ENCODE measurements at regions not wholly inside any gene's neighbourhood (a gene's known extent, or its start where the extent isn't known, plus 50 kb on each side); places are given as distances from the start of the nearest gene placed in this dataset.
"Not testable (repeated sequence)": the region's sequence is repeated elsewhere in the genome, so short reads cannot be mapped to it uniquely, and the experiment has no call there.

GRCh38 chr6:90676516-90677300 lies 89.8 kb upstream of the MAP3K7 start:
- Histone ChIP-seq H3K4me3 (ENCODE audit: low read depth, low read length) (peak overlapping the region; percentile 39), H3K9ac (ENCODE audit: low read depth, low read length) (no peak overlapping the region), H3K4me1 (ENCODE audit: control insufficient read depth, insufficient read depth, low read length) (peaks cover 19% of the 10 kb centered on the region), H3K9me3 (ENCODE audit: control insufficient read depth, insufficient read depth, low read length) (no peaks in the 10 kb centered on the region), H3K27me3 (ENCODE audit: control insufficient read depth, insufficient read depth, low read length) (no peaks in the 10 kb centered on the region), H3K36me3 (ENCODE audit: control insufficient read depth, insufficient read depth, low read length) (peaks cover 3% of the 10 kb centered on the region)

DNA sequence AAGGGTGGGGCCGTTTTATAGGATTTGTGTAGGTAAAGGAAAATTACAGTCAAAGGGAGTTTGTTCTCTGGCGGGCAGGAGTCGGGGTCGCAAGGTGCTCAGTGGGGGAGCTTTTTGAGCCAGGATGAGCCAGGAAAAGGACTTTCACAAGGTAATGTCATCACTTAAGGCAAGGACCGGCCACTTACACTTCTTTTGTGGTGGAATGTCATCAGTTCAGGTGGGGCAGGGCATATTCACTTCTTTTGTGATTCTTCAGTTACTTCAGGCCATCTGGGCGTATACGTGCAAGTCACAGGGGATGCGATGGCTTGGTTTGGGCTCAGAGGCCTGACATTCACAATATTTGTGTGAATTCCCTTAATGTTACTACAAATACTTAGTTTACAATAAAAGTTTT lies 88.2 kb upstream of the MAP3K7 start:
- H3K27me3 ChIP-seq (ENCODE audit: control insufficient read depth, insufficient read depth, low read length); H3K9me3 ChIP-seq (ENCODE audit: control insufficient read depth, insufficient read depth, low read length); H3K36me3 ChIP-seq (ENCODE audit: control insufficient read depth, insufficient read depth, low read length): not testable (repeated sequence)
- Histone ChIP-seq H3K4me3 (ENCODE audit: low read depth, low read length) (peak overlapping the region; percentile 45), H3K9ac (ENCODE audit: low read depth, low read length) (peak overlapping the region; percentile 81), H3K4me1 (ENCODE audit: control insufficient read depth, insufficient read depth, low read length) (peaks cover 19% of the 10 kb centered on the region)

DNA sequence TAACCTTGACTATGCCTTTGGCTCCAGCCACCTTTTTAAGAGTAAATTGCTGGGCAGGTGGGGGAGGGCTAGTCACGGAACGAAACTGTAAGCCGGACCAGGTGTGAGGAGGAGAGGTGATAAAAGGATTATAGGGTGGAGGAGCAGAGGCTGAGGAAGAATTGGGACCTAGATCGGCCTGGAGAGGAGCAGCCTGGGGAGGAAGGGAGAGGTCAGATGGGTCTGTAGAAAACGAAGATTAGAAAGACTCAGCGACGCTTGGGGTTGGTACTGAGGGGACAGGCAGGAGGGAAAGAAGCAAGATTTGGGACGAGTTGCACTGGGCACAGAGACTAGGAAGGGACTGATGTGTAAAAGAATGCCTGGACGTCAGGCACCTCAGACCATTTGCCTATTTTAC lies 87.2 kb upstream of the MAP3K7 start:
- not testable (repeated sequence) for H3K9me3 ChIP-seq (ENCODE audit: control insufficient read depth, insufficient read depth, low read length); H3K27me3 ChIP-seq (ENCODE audit: control insufficient read depth, insufficient read depth, low read length); H3K36me3 ChIP-seq (ENCODE audit: control insufficient read depth, insufficient read depth, low read length)
- H3K4me1 ChIP-seq (ENCODE audit: control insufficient read depth, insufficient read depth, low read length): peaks cover 27% of the 10 kb centered on the region
- peak overlapping the region; percentile 45 for H3K4me3 ChIP-seq (ENCODE audit: low read depth, low read length)
- H3K9ac ChIP-seq (ENCODE audit: low read depth, low read length): peak overlapping the region; percentile 81

DNA sequence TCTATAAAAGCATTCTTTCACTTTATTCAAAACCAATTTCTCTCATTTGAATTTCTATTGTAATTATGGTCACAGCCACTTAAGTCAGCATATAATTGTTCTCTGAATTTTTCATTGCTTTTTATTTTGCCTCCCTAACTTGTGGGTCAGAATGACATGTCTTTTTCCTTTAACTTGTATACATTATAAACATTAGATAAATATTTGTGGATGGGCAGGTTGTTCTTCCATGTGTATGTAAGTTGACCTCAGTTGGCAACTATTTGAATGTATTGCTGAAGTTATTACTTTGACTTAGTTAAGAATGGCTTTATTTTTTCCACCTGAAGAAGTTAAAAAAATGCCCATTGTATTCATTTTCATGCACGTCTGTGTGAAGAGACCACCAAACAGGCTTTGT lies 83.0 kb upstream of the MAP3K7 start:
- Histone ChIP-seq H3K9me3 (ENCODE audit: control insufficient read depth, insufficient read depth, low read length) (no peaks in the 10 kb centered on the region), H3K27me3 (ENCODE audit: control insufficient read depth, insufficient read depth, low read length) (no peaks in the 10 kb centered on the region), H3K4me3 (ENCODE audit: low read depth, low read length) (peak overlapping the region; percentile 35), H3K4me1 (ENCODE audit: control insufficient read depth, insufficient read depth, low read length) (peaks cover 11% of the 10 kb centered on the region), H3K36me3 (ENCODE audit: control insufficient read depth, insufficient read depth, low read length) (peaks cover 3% of the 10 kb centered on the region), H3K9ac (ENCODE audit: low read depth, low read length) (no peak overlapping the region)

- Histone ChIP-seq H3K9ac (ENCODE audit: low read depth, low read length) (no peak overlapping the region), H3K4me3 (ENCODE audit: low read depth, low read length) (peak overlapping the region; percentile 35), H3K27me3 (ENCODE audit: control insufficient read depth, insufficient read depth, low read length) (no peaks in the 10 kb centered on the region), H3K9me3 (ENCODE audit: control insufficient read depth, insufficient read depth, low read length) (no peaks in the 10 kb centered on the region), H3K36me3 (ENCODE audit: control insufficient read depth, insufficient read depth, low read length) (peaks cover 3% of the 10 kb centered on the region), H3K4me1 (ENCODE audit: control insufficient read depth, insufficient read depth, low read length) (peaks cover 11% of the 10 kb centered on the region)
Observed at GRCh38 chr6:90669420-90669819, 82.5 kb upstream of the MAP3K7 start.

- H3K9ac ChIP-seq (ENCODE audit: low read depth, low read length): no peak overlapping the region
- peaks cover 11% of the 10 kb centered on the region for H3K4me1 ChIP-seq (ENCODE audit: control insufficient read depth, insufficient read depth, low read length)
- H3K4me3 ChIP-seq (ENCODE audit: low read depth, low read length): no peak overlapping the region
- no peaks in the 10 kb centered on the region for H3K9me3 ChIP-seq (ENCODE audit: control insufficient read depth, insufficient read depth, low read length)
- H3K27me3 ChIP-seq (ENCODE audit: control insufficient read depth, insufficient read depth, low read length): no peaks in the 10 kb centered on the region
- peaks cover 3% of the 10 kb centered on the region for H3K36me3 ChIP-seq (ENCODE audit: control insufficient read depth, insufficient read depth, low read length)
Observed at GRCh38 chr6:90668141-90668540, 81.3 kb upstream of the MAP3K7 start.

DNA sequence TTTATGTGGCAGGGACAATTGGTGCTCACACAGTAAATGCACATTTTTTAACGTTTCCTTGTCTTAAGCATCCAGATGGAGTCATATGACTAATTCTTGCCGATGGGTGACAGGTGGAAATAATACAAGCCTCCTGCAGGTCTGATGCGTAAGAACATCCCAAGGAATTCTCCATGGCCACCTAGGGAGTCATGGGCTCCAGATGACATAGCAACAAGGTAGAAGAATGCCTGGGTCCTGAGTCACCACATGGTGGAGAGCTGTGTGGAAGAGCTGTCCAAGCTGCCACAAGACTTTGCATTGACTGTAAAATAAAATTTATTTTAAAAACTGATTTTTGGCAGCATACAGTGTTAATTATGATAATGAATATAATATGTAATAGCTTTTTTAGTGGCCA lies 77.0 kb upstream of the MAP3K7 start:
- H3K9ac ChIP-seq (ENCODE audit: low read depth, low read length): no peak overlapping the region
- no peaks in the 10 kb centered on the region for H3K9me3 ChIP-seq (ENCODE audit: control insufficient read depth, insufficient read depth, low read length)
- peaks cover under 1% of the 10 kb centered on the region for H3K4me1 ChIP-seq (ENCODE audit: control insufficient read depth, insufficient read depth, low read length)
- no peaks in the 10 kb centered on the region for H3K27me3 ChIP-seq (ENCODE audit: control insufficient read depth, insufficient read depth, low read length)
- H3K4me3 ChIP-seq (ENCODE audit: low read depth, low read length): no peak overlapping the region
- no peaks in the 10 kb centered on the region for H3K36me3 ChIP-seq (ENCODE audit: control insufficient read depth, insufficient read depth, low read length)

GRCh38 chr6:90663106-90663505 lies 76.2 kb upstream of the MAP3K7 start:
- no peaks in the 10 kb centered on the region for H3K4me1 ChIP-seq (ENCODE audit: control insufficient read depth, insufficient read depth, low read length)
- H3K9ac ChIP-seq (ENCODE audit: low read depth, low read length): no peak overlapping the region
- no peaks in the 10 kb centered on the region for H3K36me3 ChIP-seq (ENCODE audit: control insufficient read depth, insufficient read depth, low read length)
- H3K27me3 ChIP-seq (ENCODE audit: control insufficient read depth, insufficient read depth, low read length): no peaks in the 10 kb centered on the region
- no peaks in the 10 kb centered on the region for H3K9me3 ChIP-seq (ENCODE audit: control insufficient read depth, insufficient read depth, low read length)
- no peak overlapping the region for H3K4me3 ChIP-seq (ENCODE audit: low read depth, low read length)

- no peak overlapping the region for H3K4me3 ChIP-seq (ENCODE audit: low read depth, low read length)
- no peaks in the 10 kb centered on the region for H3K27me3 ChIP-seq (ENCODE audit: control insufficient read depth, insufficient read depth, low read length)
- H3K4me1 ChIP-seq (ENCODE audit: control insufficient read depth, insufficient read depth, low read length): no peaks in the 10 kb centered on the region
Observed at GRCh38 chr6:90660931-90661330, 74.1 kb upstream of the MAP3K7 start.

GRCh38 chr6:90658497-90658896 lies 71.6 kb upstream of the MAP3K7 start:
- no peaks in the 10 kb centered on the region for H3K4me1 ChIP-seq (ENCODE audit: control insufficient read depth, insufficient read depth, low read length)
- no peak overlapping the region for H3K4me3 ChIP-seq (ENCODE audit: low read depth, low read length)
- H3K36me3 ChIP-seq (ENCODE audit: control insufficient read depth, insufficient read depth, low read length): no peaks in the 10 kb centered on the region
- H3K9ac ChIP-seq (ENCODE audit: low read depth, low read length): no peak overlapping the region
- H3K9me3 ChIP-seq (ENCODE audit: control insufficient read depth, insufficient read depth, low read length): no peaks in the 10 kb centered on the region
- H3K27me3 ChIP-seq (ENCODE audit: control insufficient read depth, insufficient read depth, low read length): no peaks in the 10 kb centered on the region

More at GRCh38 chr6:90660931-90661330, 74.1 kb upstream of the MAP3K7 start:
- H3K9ac ChIP-seq (ENCODE audit: low read depth, low read length): no peak overlapping the region
- no peaks in the 10 kb centered on the region for H3K9me3 ChIP-seq (ENCODE audit: control insufficient read depth, insufficient read depth, low read length)
- H3K36me3 ChIP-seq (ENCODE audit: control insufficient read depth, insufficient read depth, low read length): no peaks in the 10 kb centered on the region

DNA sequence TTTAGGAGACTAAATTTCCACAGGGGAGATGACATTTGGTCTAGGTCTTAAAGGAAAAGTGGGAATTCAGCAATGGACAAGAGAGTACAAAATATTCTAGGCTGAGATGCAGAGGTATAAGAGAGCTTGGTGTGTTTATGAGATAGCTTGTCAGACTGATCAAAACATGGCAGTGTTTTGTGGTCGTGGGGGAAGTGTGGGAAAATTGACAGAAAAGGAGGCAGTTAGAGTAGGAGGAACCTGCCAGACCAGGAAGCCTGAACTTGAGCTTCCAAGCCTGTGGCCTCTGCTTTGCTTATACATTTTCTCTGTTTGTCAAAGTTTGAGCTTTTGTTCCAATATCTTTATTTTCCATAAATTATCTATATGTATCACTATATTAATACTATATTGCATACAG lies 69.5 kb upstream of the MAP3K7 start:
- no peak overlapping the region for H3K4me3 ChIP-seq (ENCODE audit: low read depth, low read length)
- no peaks in the 10 kb centered on the region for H3K9me3 ChIP-seq (ENCODE audit: control insufficient read depth, insufficient read depth, low read length)
- H3K4me1 ChIP-seq (ENCODE audit: control insufficient read depth, insufficient read depth, low read length): peaks cover 4% of the 10 kb centered on the region
- H3K9ac ChIP-seq (ENCODE audit: low read depth, low read length): no peak overlapping the region
- H3K36me3 ChIP-seq (ENCODE audit: control insufficient read depth, insufficient read depth, low read length): no peaks in the 10 kb centered on the region
- no peaks in the 10 kb centered on the region for H3K27me3 ChIP-seq (ENCODE audit: control insufficient read depth, insufficient read depth, low read length)

GRCh38 chr6:90654806-90655205 lies 67.9 kb upstream of the MAP3K7 start:
- H3K9me3 ChIP-seq (ENCODE audit: control insufficient read depth, insufficient read depth, low read length): no peaks in the 10 kb centered on the region
- no peaks in the 10 kb centered on the region for H3K36me3 ChIP-seq (ENCODE audit: control insufficient read depth, insufficient read depth, low read length)
- H3K9ac ChIP-seq (ENCODE audit: low read depth, low read length): no peak overlapping the region
- no peak overlapping the region for H3K4me3 ChIP-seq (ENCODE audit: low read depth, low read length)
- H3K4me1 ChIP-seq (ENCODE audit: control insufficient read depth, insufficient read depth, low read length): peaks cover 4% of the 10 kb centered on the region
- H3K27me3 ChIP-seq (ENCODE audit: control insufficient read depth, insufficient read depth, low read length): no peaks in the 10 kb centered on the region
